Gastroesophageal sphincter (tissue), 4 donors: ENCODE measurements at regions not wholly inside any gene's neighbourhood (a gene's known extent, or its start where the extent isn't known, plus 50 kb on each side); places are given as distances from the start of the nearest gene placed in this dataset.

ENCODE experiments used
- ATAC-seq: fragments of 150-250 bp; one replicate; pipeline ENCODE4 v1.9.1; 2016; ENCODE audit warnings: mild to moderate bottlenecking, moderate library complexity
- H3K27ac ChIP-seq, 4 donors: fragments of 200-600 bp; sonication (generic) in 3 of 4; 1 replicate in 3 of 4; 2 replicates in 1 of 4; pipeline ENCODE4 v1.5.1; 2016 to 2019
- H3K27me3 ChIP-seq: fragments of 200-600 bp; sonication (generic); one replicate; pipeline ENCODE4 v1.5.1; 2019
- H3K36me3 ChIP-seq, 2 donors: fragments of 200-600 bp; sonication (generic); one replicate each; pipeline ENCODE4 v1.5.1; 2019; ENCODE audit warnings: control low read depth in 1 of 2
- H3K4me1 ChIP-seq, 3 donors: fragments of 200-600 bp; sonication (generic); 1 replicate in 2 of 3; 2 replicates in 1 of 3; pipeline ENCODE4 v1.5.1; 2016 to 2019; ENCODE audit warnings: control low read depth in 2 of 3
- H3K4me3 ChIP-seq, 2 donors: fragments of 200-600 bp; sonication (generic); one replicate each; pipeline ENCODE4 v1.5.1; 2019; ENCODE audit warnings: mild to moderate bottlenecking in 1 of 2, moderate library complexity in 1 of 2
- H3K9me3 ChIP-seq, 3 donors: fragments of 200-600 bp; sonication (generic); one replicate each; pipeline ENCODE4 v1.5.1; 2017 to 2019; ENCODE audit warnings: control low read depth in 2 of 3
- CTCF ChIP-seq, 4 experiments: fragments of 200-600 bp in 2 of 4; fragments of 450-650 bp in 2 of 4; sonication (generic) in 1 of 4; IDR thresholded peaks; one replicate each; pipeline ENCODE4 v1.5.1; 2017 to 2019; ENCODE audit warnings: antibody characterized with exemption in 4 of 4, mild to moderate bottlenecking in 2 of 4, moderate library complexity in 2 of 4
- EP300 ChIP-seq: sonication (generic); formaldehyde crosslinking; IDR thresholded peaks from one replicate; pipeline ENCODE4 v1.6.1; 2017; ENCODE audit warnings: antibody characterized with exemption, mild to moderate bottlenecking
- POLR2A ChIP-seq, 2 donors: fragments of 450-650 bp; IDR thresholded peaks; one replicate each; pipeline ENCODE4 v1.6.1; 2017; ENCODE audit warnings: antibody characterized with exemption in 2 of 2, mild to moderate bottlenecking in 2 of 2, moderate library complexity in 1 of 2
- POLR2AphosphoS5 ChIP-seq: sonication (generic); formaldehyde crosslinking; IDR thresholded peaks from one replicate; pipeline ENCODE4 v1.6.1; 2017; ENCODE audit warnings: antibody characterized with exemption
- whole genome bisulfite sequencing, 2 donors: methylation state at CpG; one replicate each; pipeline ENCODE4 v1.1.5; 2018; ENCODE audit warnings: low coverage in 1 of 2; 5-methylcytosine and 5-hydroxymethylcytosine counted together

- no peaks in the 10 kb centered on the region for H3K36me3 ChIP-seq
- no peak for ATAC-seq
- H3K4me1 ChIP-seq = no peaks in the 10 kb centered on the region
- H3K27me3 ChIP-seq = no peaks in the 10 kb centered on the region
- no peak for TF ChIP-seq EP300
- no peak for TF ChIP-seq CTCF (IDR thresholded peaks at IDR 0.05)
- no peak for TF ChIP-seq POLR2AphosphoS5
- TF ChIP-seq POLR2A (IDR thresholded peaks at IDR 0.05) = no peak
- H3K27ac ChIP-seq = no peak overlapping the region
- no peak overlapping the region for H3K4me3 ChIP-seq
- WGBS, 2 donors = 36 to 56% methylated on average over 3 of the region's 3 CpGs
- no peaks in the 10 kb centered on the region for H3K9me3 ChIP-seq
Measured at GRCh38 chr3:170643831-170644230, 58.0 kb upstream of the SLC7A14 start.

GRCh38 chr3:170642882-170643601, 57.2 kb upstream of the SLC7A14 start:
- Histone ChIP-seq H3K27ac (no peak overlapping the region), H3K4me1 (no peaks in the 10 kb centered on the region), H3K27me3 (no peaks in the 10 kb centered on the region), H3K4me3 (no peak overlapping the region), H3K9me3 (no peaks in the 10 kb centered on the region), H3K36me3 (no peaks in the 10 kb centered on the region)
- TF ChIP-seq POLR2AphosphoS5 = no peak
- no peak for TF ChIP-seq CTCF (IDR thresholded peaks at IDR 0.05)
- TF ChIP-seq POLR2A (IDR thresholded peaks at IDR 0.05) = no peak
- no peak for TF ChIP-seq EP300
- WGBS, 2 donors = 56% methylated on average over 3 of the region's 3 CpGs; no CpG with 5 or more reads in 1 of the 2 donors
- ATAC-seq = no peak

- Histone ChIP-seq H3K4me1 (no peaks in the 10 kb centered on the region), H3K27ac (no peak overlapping the region), H3K27me3 (no peaks in the 10 kb centered on the region), H3K36me3 (no peaks in the 10 kb centered on the region), H3K9me3 (no peaks in the 10 kb centered on the region), H3K4me3 (no peak overlapping the region)
- TF ChIP-seq CTCF (IDR thresholded peaks at IDR 0.05) = no peak
- no peak for TF ChIP-seq POLR2A (IDR thresholded peaks at IDR 0.05)
- no peak for TF ChIP-seq POLR2AphosphoS5
- no peak for TF ChIP-seq EP300
- no peak for ATAC-seq
- 53 to 82% methylated on average over 3 to 4 of the region's 5 CpGs for WGBS, 2 donors
Measured at GRCh38 chr3:170641510-170642236, 55.8 kb upstream of the SLC7A14 start.

- no peaks in the 10 kb centered on the region for H3K9me3 ChIP-seq
- TF ChIP-seq EP300 (no peak), POLR2A (IDR thresholded peaks at IDR 0.05) (no peak), CTCF (IDR thresholded peaks at IDR 0.05) (no peak), POLR2AphosphoS5 (no peak)
- no peak for ATAC-seq
- WGBS, 2 donors = no CpG with 5 or more reads among the region's 1 CpG
- H3K27ac ChIP-seq = no peak overlapping the region
- H3K4me3 ChIP-seq = no peak overlapping the region
- no peaks in the 10 kb centered on the region for H3K27me3 ChIP-seq
- no peaks in the 10 kb centered on the region for H3K4me1 ChIP-seq
- no peaks in the 10 kb centered on the region for H3K36me3 ChIP-seq
Measured at GRCh38 chr3:170640737-170641171, 54.9 kb upstream of the SLC7A14 start.

- no peaks in the 10 kb centered on the region for H3K4me1 ChIP-seq
- H3K9me3 ChIP-seq = no peaks in the 10 kb centered on the region
- no peaks in the 10 kb centered on the region for H3K36me3 ChIP-seq
- no peaks in the 10 kb centered on the region for H3K27me3 ChIP-seq
- TF ChIP-seq EP300 (no peak), POLR2AphosphoS5 (no peak), CTCF (IDR thresholded peaks at IDR 0.05) (no peak), POLR2A (IDR thresholded peaks at IDR 0.05) (no peak)
- no peak overlapping the region for H3K27ac ChIP-seq
- WGBS, 2 donors = 57 to 83% methylated on average over 1 to 4 of the region's 4 CpGs
- no peak overlapping the region for H3K4me3 ChIP-seq
- ATAC-seq = no peak
Measured at GRCh38 chr3:170638988-170639387, 53.1 kb upstream of the SLC7A14 start.
